Activated CD8-positive, alpha-beta memory T cell treated with anti-CD3 and anti-CD28 coated beads, Interleukin-2, amount 10 ng/mL, durations not matched to agents 7 days and 5 days (primary cell): ENCODE measurements at regions not wholly inside any gene's neighbourhood (a gene's known extent, or its start where the extent isn't known, plus 50 kb on each side); places are given as distances from the start of the nearest gene placed in this dataset.

Experiments used
- ATAC-seq: fragments of 150-1000 bp; cut with Tn5 transposase; one replicate; pipeline ENCODE4 v1.10.0; 2021; ENCODE audit warnings: moderate library complexity
- CTCF ChIA-PET: fragments of 350-600 bp; sonication (Branson Sonifier 250); formaldehyde crosslinking; loops from one replicate; lab custom pipeline; 2021; ENCODE audit warnings: antibody characterized with exemption; lab: Charles Lee
- DNase-seq: peaks from one replicate; pipeline ENCODE4 v3.0.0-alpha.2; 2020
- H3K27ac Mint-ChIP-seq: one replicate; pipeline ENCODE4 v1.8.0; 2021; ENCODE audit warnings: mild to moderate bottlenecking, mixed read lengths
- H3K27me3 Mint-ChIP-seq: one replicate; pipeline ENCODE4 v1.8.0; 2021; ENCODE audit warnings: mixed read lengths
- H3K36me3 Mint-ChIP-seq: one replicate; pipeline ENCODE4 v1.8.0; 2021; ENCODE audit warnings: mild to moderate bottlenecking, mixed read lengths
- H3K4me1 Mint-ChIP-seq: one replicate; pipeline ENCODE4 v1.8.0; 2021; ENCODE audit warnings: mixed read lengths
- H3K4me3 Mint-ChIP-seq: one replicate; pipeline ENCODE4 v1.8.0; 2021; ENCODE audit warnings: mild to moderate bottlenecking, moderate library complexity, mixed read lengths
- H3K9me3 Mint-ChIP-seq: one replicate; pipeline ENCODE4 v1.8.0; 2022; ENCODE audit warnings: low read depth, mixed read lengths

DNA sequence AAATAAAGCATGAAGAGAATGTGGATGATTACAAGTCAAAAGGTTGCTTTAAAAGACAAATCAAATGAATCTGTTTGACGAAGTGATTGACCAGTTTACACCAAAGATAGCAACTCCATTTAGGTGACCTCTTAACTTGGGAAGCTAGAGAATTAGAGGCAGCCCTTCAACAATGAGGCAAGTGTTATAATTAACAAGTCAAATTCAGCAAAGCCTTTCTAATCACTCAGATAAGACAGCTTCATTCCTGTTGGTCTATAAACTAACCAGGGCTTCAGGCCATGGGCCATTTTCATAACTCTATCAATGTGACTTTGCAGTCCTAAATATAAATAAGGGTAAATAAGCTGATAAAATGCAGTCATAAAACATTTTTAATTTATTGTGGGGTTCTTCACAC is 712.2 kb upstream of the SEMA6A start:
- Mint-ChIP-seq H3K4me3 (no peak overlapping the region), H3K4me1 (no peaks in the 10 kb centered on the region), H3K9me3 (peaks cover 2% of the 10 kb centered on the region), H3K36me3 (no peaks in the 10 kb centered on the region), H3K27ac (no peak overlapping the region), H3K27me3 (no peaks in the 10 kb centered on the region)
- no peak for DNase-seq
- CTCF ChIA-PET, result no interaction called here
- no peak for ATAC-seq

DNA sequence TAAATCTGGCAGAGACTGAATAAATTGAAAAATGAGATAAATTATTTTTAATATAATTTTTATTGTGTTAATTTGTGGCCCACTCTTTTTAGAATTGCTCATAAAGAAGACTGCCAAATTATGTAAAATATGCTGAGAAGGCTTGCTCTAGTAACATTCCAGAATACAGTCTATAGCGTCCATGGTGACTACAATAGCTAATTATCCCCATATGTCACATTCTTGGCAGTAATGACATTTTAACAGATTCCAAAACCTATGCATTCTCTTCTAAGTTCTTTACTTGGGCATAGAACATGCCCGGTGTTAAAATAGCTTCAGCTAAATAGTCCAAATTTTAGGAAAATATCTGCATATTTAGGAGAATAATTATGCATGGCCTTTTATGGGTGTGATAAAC is 697.0 kb upstream of the SEMA6A start:
- Mint-ChIP-seq H3K9me3 (peaks cover 3% of the 10 kb centered on the region), H3K4me1 (no peaks in the 10 kb centered on the region), H3K36me3 (no peaks in the 10 kb centered on the region), H3K27ac (no peak overlapping the region), H3K4me3 (no peak overlapping the region), H3K27me3 (no peaks in the 10 kb centered on the region)
- CTCF ChIA-PET, result no interaction called here
- ATAC-seq (no peak), DNase-seq (no peak)

GRCh38 chr5:117266280-117266679 is 691.7 kb upstream of the SEMA6A start:
- H3K27ac Mint-ChIP-seq, result no peak overlapping the region
- CTCF ChIA-PET, result no interaction called here

DNA sequence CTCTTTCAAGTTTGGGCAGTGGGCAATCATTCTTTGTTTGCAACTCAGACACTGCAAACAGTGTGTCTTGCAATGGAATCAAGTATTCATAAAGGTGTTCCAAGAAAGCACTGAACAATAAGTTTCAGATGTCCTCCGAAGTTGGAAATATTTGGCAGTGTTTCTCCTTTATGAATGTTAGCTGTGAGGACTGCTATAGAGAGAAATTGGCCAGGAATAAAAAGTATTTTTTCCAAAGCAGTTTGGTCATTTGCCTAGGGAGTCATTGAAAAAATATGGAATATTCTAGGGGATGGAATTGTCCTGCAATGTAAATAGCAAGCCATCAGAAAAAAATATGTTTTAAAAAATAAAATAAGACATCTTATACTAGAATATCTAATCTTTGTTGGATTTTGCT is 688.6 kb upstream of the SEMA6A start:
- H3K27ac Mint-ChIP-seq, result no peak overlapping the region
- DNase-seq, result no peak
- no peak overlapping the region for H3K4me3 Mint-ChIP-seq
- CTCF ChIA-PET, result no interaction called here
- no peaks in the 10 kb centered on the region for H3K4me1 Mint-ChIP-seq
- peaks cover 5% of the 10 kb centered on the region for H3K9me3 Mint-ChIP-seq
- no peaks in the 10 kb centered on the region for H3K27me3 Mint-ChIP-seq
- no peaks in the 10 kb centered on the region for H3K36me3 Mint-ChIP-seq
- ATAC-seq, result no peak

More at GRCh38 chr5:117266280-117266679, 691.7 kb upstream of the SEMA6A start:
- H3K9me3 Mint-ChIP-seq, result peaks cover 5% of the 10 kb centered on the region
- ATAC-seq (no peak), DNase-seq (no peak)
- no peaks in the 10 kb centered on the region for H3K36me3 Mint-ChIP-seq
- no peak overlapping the region for H3K4me3 Mint-ChIP-seq
- no peaks in the 10 kb centered on the region for H3K27me3 Mint-ChIP-seq
- H3K4me1 Mint-ChIP-seq, result no peaks in the 10 kb centered on the region

- no peaks in the 10 kb centered on the region for H3K4me1 Mint-ChIP-seq
- no peaks in the 10 kb centered on the region for H3K36me3 Mint-ChIP-seq
- H3K9me3 Mint-ChIP-seq, result peaks cover 5% of the 10 kb centered on the region
- no peaks in the 10 kb centered on the region for H3K27me3 Mint-ChIP-seq
- CTCF ChIA-PET, result no interaction called here
- H3K27ac Mint-ChIP-seq, result no peak overlapping the region
- ATAC-seq (no peak), DNase-seq (no peak)
- H3K4me3 Mint-ChIP-seq, result no peak overlapping the region
Observed at GRCh38 chr5:117262572-117263131, 688.0 kb upstream of the SEMA6A start.

- no peak overlapping the region for H3K27ac Mint-ChIP-seq
- H3K9me3 Mint-ChIP-seq, result peaks cover 5% of the 10 kb centered on the region
- CTCF ChIA-PET, result no interaction called here
- H3K4me1 Mint-ChIP-seq, result no peaks in the 10 kb centered on the region
- no peaks in the 10 kb centered on the region for H3K36me3 Mint-ChIP-seq
- no peak for ATAC-seq
- no peak overlapping the region for H3K4me3 Mint-ChIP-seq
- no peak for DNase-seq
- no peaks in the 10 kb centered on the region for H3K27me3 Mint-ChIP-seq
Observed at GRCh38 chr5:117261948-117262571, 687.4 kb upstream of the SEMA6A start.

DNA sequence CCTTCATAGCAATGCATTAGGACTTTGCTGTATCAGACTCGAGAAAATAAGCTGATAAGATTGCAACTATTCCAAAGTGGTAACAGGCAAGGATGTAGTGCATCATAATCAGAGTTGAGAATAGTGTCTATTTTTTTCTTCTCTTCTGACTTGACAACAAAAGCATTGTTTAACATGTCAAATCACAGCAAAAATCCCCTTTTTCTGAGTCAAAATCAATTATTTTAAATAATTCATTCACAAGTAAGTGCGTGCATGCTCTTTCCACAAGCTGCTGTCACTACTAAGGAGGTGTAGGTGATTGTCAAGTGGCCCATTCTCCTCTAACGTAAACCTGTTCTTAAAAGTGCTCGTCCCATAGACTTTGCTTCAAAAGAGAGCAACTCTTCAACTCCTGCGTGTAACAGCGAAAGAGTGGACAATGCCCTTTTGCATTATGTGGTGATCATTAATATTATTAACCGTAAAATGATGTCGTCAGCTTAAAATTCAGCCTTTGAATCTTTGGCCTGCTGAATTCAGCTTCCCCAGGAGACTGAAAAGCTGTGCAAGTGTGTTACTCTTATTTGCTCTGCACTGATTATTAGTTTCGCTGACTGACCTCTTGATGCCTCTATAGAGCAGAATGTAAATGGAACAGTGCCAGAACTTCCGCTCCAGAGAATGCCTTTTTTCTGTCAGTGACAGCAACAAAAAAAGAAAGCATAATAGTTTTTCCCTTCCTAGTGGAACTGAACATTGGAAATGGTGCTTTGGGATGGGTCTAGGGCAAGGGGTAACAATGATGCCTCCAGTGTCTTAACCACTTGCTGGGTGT is 680.8 kb upstream of the SEMA6A start:
- Mint-ChIP-seq H3K4me1 (no peaks in the 10 kb centered on the region), H3K27me3 (no peaks in the 10 kb centered on the region), H3K9me3 (no peaks in the 10 kb centered on the region), H3K27ac (no peak overlapping the region), H3K36me3 (no peaks in the 10 kb centered on the region), H3K4me3 (no peak overlapping the region)
- ATAC-seq (no peak), DNase-seq (no peak)
- CTCF ChIA-PET, result no interaction called here

- Mint-ChIP-seq H3K9me3 (no peaks in the 10 kb centered on the region), H3K27ac (no peak overlapping the region), H3K4me3 (no peak overlapping the region), H3K27me3 (no peaks in the 10 kb centered on the region), H3K4me1 (no peaks in the 10 kb centered on the region), H3K36me3 (no peaks in the 10 kb centered on the region)
- CTCF ChIA-PET, result no interaction called here
- no peak for ATAC-seq
- DNase-seq, result no peak
Observed at GRCh38 chr5:117252566-117252965, 677.9 kb upstream of the SEMA6A start.

GRCh38 chr5:117249086-117249815 is 674.6 kb upstream of the SEMA6A start:
- Mint-ChIP-seq H3K9me3 (no peaks in the 10 kb centered on the region), H3K27me3 (no peaks in the 10 kb centered on the region), H3K4me3 (no peak overlapping the region), H3K4me1 (no peaks in the 10 kb centered on the region), H3K27ac (no peak overlapping the region), H3K36me3 (no peaks in the 10 kb centered on the region)
- DNase-seq (no peak), ATAC-seq (no peak)
- CTCF ChIA-PET, result no interaction called here

- ATAC-seq (no peak), DNase-seq (no peak)
- Mint-ChIP-seq H3K9me3 (no peaks in the 10 kb centered on the region), H3K4me1 (no peaks in the 10 kb centered on the region), H3K27ac (no peak overlapping the region), H3K27me3 (no peaks in the 10 kb centered on the region), H3K4me3 (no peak overlapping the region), H3K36me3 (no peaks in the 10 kb centered on the region)
- CTCF ChIA-PET, result no interaction called here
Observed at GRCh38 chr5:117246424-117246823, 671.8 kb upstream of the SEMA6A start.

GRCh38 chr5:117245130-117245529 is 670.5 kb upstream of the SEMA6A start:
- no peaks in the 10 kb centered on the region for H3K36me3 Mint-ChIP-seq
- no peak for ATAC-seq
- H3K27me3 Mint-ChIP-seq, result no peaks in the 10 kb centered on the region
- no peak for DNase-seq
- CTCF ChIA-PET, result no interaction called here
- no peaks in the 10 kb centered on the region for H3K4me1 Mint-ChIP-seq
- H3K27ac Mint-ChIP-seq, result no peak overlapping the region
- peaks cover 4% of the 10 kb centered on the region for H3K9me3 Mint-ChIP-seq
- H3K4me3 Mint-ChIP-seq, result no peak overlapping the region

- no peaks in the 10 kb centered on the region for H3K4me1 Mint-ChIP-seq
Observed at GRCh38 chr5:117242028-117242427, 667.4 kb upstream of the SEMA6A start.

DNA sequence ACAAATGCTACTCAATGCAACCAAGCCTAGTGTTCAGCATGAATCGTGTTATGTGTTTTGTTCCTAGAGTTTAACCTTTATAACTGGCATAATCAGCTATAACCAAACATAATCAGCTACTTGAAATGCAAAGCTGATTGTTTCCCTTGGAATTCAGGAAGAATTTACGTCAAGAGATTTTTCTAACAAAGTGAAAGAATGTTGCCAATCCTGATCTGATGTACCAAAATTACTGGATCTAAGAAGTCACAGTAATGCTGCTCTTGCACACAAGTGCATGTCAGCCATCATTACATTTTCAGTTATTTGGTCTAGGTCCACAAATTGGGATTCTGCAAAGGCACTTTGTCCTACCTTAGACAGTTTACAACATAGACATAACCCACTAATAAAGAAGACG is 662.3 kb upstream of the SEMA6A start:
- H3K27me3 Mint-ChIP-seq, result no peaks in the 10 kb centered on the region
- DNase-seq, result no peak
- H3K36me3 Mint-ChIP-seq, result no peaks in the 10 kb centered on the region
- no peaks in the 10 kb centered on the region for H3K4me1 Mint-ChIP-seq
- no peak for ATAC-seq
- CTCF ChIA-PET, result no interaction called here
- H3K4me3 Mint-ChIP-seq, result no peak overlapping the region
- peaks cover 4% of the 10 kb centered on the region for H3K9me3 Mint-ChIP-seq
- no peak overlapping the region for H3K27ac Mint-ChIP-seq

More at GRCh38 chr5:117242028-117242427, 667.4 kb upstream of the SEMA6A start:
- H3K27me3 Mint-ChIP-seq, result no peaks in the 10 kb centered on the region
- no peak overlapping the region for H3K4me3 Mint-ChIP-seq
- H3K9me3 Mint-ChIP-seq, result peaks cover 4% of the 10 kb centered on the region
- H3K36me3 Mint-ChIP-seq, result no peaks in the 10 kb centered on the region
- no peak for ATAC-seq
- no peak for DNase-seq
- CTCF ChIA-PET, result interaction anchor here (0.6 kb wide), 1 partner anchor 352 kb away, joined by 4 read pairs; no protein-coding TSS in a partner anchor
- no peak overlapping the region for H3K27ac Mint-ChIP-seq
